Muscle of arm (tissue), 1 donor: ENCODE measurements at regions not wholly inside any gene's neighbourhood (a gene's known extent, or its start where the extent isn't known, plus 50 kb on each side); places are given as distances from the start of the nearest gene placed in this dataset.
"Not testable (repeated sequence)": the region's sequence is repeated elsewhere in the genome, so short reads cannot be mapped to it uniquely, and the experiment has no call there.

ENCODE experiments used
- DNase-seq: peaks from one replicate; pipeline ENCODE4 v3.0.0-alpha.2; 2013

- DNase-seq, result peak; percentile 73
Observed at GRCh38 chr20:22070610-22071058, 365.2 kb downstream of the PAX1 start.

- DNase-seq, result no peak
Observed at GRCh38 chr20:22063753-22064152, 358.3 kb downstream of the PAX1 start.

GRCh38 chr20:22062874-22063273 lies 357.4 kb downstream of the PAX1 start:
- DNase-seq, result no peak

- no peak for DNase-seq
Observed at GRCh38 chr20:22060610-22061009, 355.1 kb downstream of the PAX1 start.

- no peak for DNase-seq
Observed at GRCh38 chr20:22058746-22059145, 353.3 kb downstream of the PAX1 start.

- no peak for DNase-seq
Observed at GRCh38 chr20:22055981-22056380, 350.5 kb downstream of the PAX1 start.

GRCh38 chr20:22052025-22052650 lies 346.7 kb downstream of the PAX1 start:
- no peak for DNase-seq

GRCh38 chr20:22045956-22046507 lies 340.6 kb downstream of the PAX1 start:
- not testable (repeated sequence) for DNase-seq

GRCh38 chr20:22027423-22027822 lies 322.0 kb downstream of the PAX1 start:
- DNase-seq, result no peak

GRCh38 chr20:22020201-22020600 lies 314.7 kb downstream of the PAX1 start:
- no peak for DNase-seq

- peak; percentile 35 for DNase-seq
Observed at GRCh38 chr20:22008456-22008855, 303.0 kb downstream of the PAX1 start.

- DNase-seq, result no peak
Observed at GRCh38 chr20:22006306-22006705, 300.8 kb downstream of the PAX1 start.

GRCh38 chr20:22005535-22005934 lies 300.1 kb downstream of the PAX1 start:
- no peak for DNase-seq

GRCh38 chr20:22004946-22005345 lies 299.5 kb downstream of the PAX1 start:
- no peak for DNase-seq

- DNase-seq, result no peak
Observed at GRCh38 chr20:22003680-22004079, 298.2 kb downstream of the PAX1 start.

- DNase-seq, result no peak
Observed at GRCh38 chr20:22001886-22002285, 296.4 kb downstream of the PAX1 start.

GRCh38 chr20:21995461-21995860 lies 290.0 kb downstream of the PAX1 start:
- no peak for DNase-seq

- no peak for DNase-seq
Observed at GRCh38 chr20:21994203-21994602, 288.7 kb downstream of the PAX1 start.

GRCh38 chr20:21982559-21982958 lies 277.1 kb downstream of the PAX1 start:
- DNase-seq, result no peak

GRCh38 chr20:21981597-21982344 lies 276.3 kb downstream of the PAX1 start:
- peak; percentile 25 for DNase-seq

- DNase-seq, result no peak
Observed at GRCh38 chr20:21981179-21981578, 275.7 kb downstream of the PAX1 start.

GRCh38 chr20:21971436-21971835 lies 266.0 kb downstream of the PAX1 start:
- DNase-seq, result no peak

- no peak for DNase-seq
Observed at GRCh38 chr20:21968486-21968885, 263.0 kb downstream of the PAX1 start.
